AG09319 (cell line): ENCODE measurements at regions not wholly inside any gene's neighbourhood (a gene's known extent, or its start where the extent isn't known, plus 50 kb on each side); places are given as distances from the start of the nearest gene placed in this dataset.
"Not testable (repeated sequence)": the region's sequence is repeated elsewhere in the genome, so short reads cannot be mapped to it uniquely, and the experiment has no call there.

Experiments used
- DNase-seq: peaks from one replicate; pipeline ENCODE4 v3.0.0-alpha.2; 2010; ENCODE audit warnings: low read depth; ENCODE audit errors: extremely low read depth

DNA sequence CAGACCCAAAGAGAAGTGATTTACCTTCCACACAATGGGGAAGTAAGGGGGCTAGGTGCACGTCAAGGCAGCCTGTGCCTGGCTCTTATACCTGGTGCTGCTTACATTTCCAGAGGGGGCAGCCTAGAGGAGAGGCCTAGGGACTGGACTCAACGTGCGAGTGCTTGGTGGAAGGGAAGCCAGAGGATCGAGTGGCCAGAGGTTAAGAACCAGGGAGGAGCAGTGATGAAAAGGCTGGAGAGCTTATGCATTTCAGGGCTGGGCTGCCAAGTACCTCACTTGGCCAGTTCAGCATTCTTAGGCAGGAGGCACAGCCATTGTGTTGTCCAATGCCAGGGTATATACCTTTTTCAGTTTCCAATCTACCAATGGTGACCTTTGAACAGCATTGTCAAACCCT lies 77.4 kb downstream of the LAT start:
- not testable (repeated sequence) for DNase-seq

DNA sequence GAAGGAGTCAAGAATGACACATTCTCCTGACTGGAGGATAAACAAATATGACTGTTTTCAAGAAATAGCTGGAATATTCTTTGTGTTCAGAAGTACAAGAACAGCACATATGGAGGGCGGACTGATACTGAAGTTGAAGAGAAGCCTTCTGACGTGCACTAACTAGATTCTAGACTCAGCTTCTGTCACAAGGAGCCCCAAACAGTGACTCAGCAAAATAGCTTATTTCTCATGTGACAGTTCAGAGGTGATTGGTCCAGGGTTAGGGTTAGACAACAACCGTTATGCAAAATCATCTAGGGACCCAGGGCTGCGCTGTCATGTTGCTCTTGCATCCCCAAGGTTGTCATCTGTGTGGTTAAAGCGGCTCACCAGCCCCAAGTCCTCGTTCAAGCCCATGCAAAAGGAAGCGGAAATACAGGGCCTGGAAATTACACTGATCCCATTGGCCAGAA lies 76.6 kb downstream of the LAT start:
- not testable (repeated sequence) for DNase-seq

DNA sequence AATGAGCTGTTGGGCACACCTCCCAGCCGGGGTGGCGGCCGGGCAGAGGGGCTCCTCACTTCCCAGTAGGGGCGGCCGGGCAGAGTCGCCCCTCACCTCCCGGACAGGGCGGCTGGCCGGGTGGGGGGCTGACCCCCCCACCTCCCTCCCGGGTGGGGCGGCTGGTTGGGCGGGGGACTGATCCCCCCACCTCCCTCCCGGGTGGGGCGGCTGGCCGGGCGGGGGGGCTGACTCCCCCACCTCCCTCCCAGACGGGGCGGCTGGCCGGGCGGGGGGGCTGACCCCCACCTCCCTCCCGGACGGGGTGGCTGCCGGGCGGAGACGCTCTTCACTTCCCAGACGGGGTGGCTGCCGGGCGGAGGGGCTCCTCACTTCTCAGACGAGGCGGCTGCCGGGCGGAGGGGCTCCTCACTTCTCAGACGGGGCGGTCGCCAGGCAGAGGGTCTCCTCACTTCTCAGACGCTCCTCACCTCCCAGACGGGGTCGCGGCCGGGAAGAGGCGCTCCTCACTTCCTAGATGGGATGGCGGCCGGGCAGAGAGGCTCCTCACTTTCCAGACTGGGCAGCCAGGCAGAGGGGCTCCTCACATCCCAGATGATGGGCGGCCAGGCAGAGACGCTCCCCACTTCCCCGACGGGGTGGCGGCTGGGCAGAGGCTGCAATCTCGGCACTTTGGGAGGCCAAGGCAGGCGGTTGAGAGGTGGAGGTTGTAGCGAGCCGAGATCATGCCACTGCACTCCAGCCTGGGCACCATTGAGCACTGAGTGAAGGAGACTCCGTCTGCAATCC lies 75.4 kb downstream of the LAT start:
- DNase-seq, result not testable (repeated sequence)

DNA sequence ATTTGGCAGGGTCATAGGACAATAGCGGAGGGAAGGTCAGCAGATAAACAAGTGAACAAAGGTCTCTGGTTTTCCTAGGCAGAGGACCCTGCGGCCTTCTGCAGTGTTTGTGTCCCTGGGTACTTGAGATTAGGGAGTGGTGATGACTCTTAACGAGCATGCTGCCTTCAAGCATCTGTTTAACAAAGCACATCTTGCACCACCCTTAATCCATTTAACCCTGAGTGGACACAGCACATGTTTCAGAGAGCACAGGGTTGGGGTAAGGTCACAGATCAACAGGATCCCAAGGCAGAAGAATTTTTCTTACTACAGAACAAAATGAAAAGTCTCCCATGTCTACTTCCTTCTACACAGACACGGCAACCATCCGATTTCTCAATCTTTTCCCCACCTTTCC lies 74.7 kb downstream of the LAT start:
- DNase-seq, result not testable (repeated sequence)
